ENCODE measurements at regions not wholly inside any gene's neighbourhood (a gene's known extent, or its start where the extent isn't known, plus 50 kb on each side); places are given as distances from the start of the nearest gene placed in this dataset.

DNA sequence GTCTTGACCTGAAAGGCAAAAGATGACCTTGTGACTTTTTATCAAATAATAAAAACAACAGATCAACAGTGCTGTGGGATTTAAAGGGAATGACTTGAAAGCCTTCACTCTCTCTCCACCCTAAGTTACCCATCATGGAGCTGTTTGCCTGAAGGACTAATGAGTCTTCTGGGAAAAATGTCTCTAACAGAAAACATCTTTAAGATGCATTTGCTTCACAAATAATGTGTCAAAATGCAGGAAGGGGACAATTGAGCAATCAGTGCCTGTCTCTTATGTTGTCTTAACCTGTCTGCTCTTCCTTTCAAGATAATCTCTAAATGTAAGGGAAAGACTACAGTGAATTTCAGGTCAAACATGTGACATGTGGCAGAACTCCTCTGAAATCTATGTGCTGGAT lies 766.6 kb downstream of the PDHA2 start (continued):
- no peak for TF ChIP-seq NR2F1 (conservative IDR thresholded peaks at IDR 0.05)
- TF ChIP-seq NFYB (IDR thresholded peaks at IDR 0.05; ENCODE audit: insufficient read depth, low read depth, low read length): no peak

DNA sequence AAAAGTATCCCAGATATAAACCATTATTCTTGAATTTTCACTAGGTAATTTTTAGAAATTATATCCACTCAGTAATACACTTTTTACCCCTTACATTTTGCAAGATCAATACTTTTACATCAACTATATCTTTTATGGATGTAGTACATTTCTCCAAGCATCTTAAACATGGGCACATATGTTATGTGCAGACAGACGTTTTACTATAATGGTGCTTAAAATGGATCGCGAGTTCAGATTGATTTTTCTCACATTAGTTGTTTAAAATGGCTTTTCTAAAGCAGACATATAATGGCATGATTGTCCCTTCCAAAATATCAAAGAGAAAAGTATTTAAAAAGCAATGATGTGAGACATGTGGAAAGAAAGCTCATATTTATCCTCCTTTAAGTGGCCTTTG lies 786.1 kb downstream of the PDHA2 start:
- no peaks in the 10 kb centered on the region for H3K27me3 ChIP-seq (replicated peaks in 1 of 2; ENCODE audit: control insufficient read depth in 2 of 2, insufficient read depth in 2 of 2, low read length in 1 of 2)
- BruUV-seq (replicated peaks): no TSS peak
- ATAC-seq: no peak
- H3K27ac ChIP-seq (ENCODE audit: control insufficient read depth, insufficient read depth): no peak overlapping the region
- H3K4me2 ChIP-seq (ENCODE audit: control insufficient read depth, insufficient read depth): no peak overlapping the region
- H3K4me3 ChIP-seq: no peak overlapping the region
- TF ChIP-seq MXI1 (IDR thresholded peaks at IDR 0.05; ENCODE audit: low read depth, low read length): no peak
- no peak for TF ChIP-seq CBX3 (IDR thresholded peaks at IDR 0.05; ENCODE audit: borderline replicate concordance, low read depth)
- H2AFZ ChIP-seq (ENCODE audit: control insufficient read depth, low read depth, low read length): no peak overlapping the region
- no peaks in the 10 kb centered on the region for H3K36me3 ChIP-seq (ENCODE audit: control insufficient read depth in 2 of 2, insufficient read depth in 2 of 2, low read length in 1 of 2)
- POLR2A ChIA-PET: no interaction called here
- no peaks in the 10 kb centered on the region for H4K20me1 ChIP-seq (ENCODE audit: control insufficient read depth, insufficient read depth)
- FAIRE-seq: no peak
- intact Hi-C loops (cut with micrococcal nuclease; ENCODE audit: unreplicated experiment): no loop called here
- no peak overlapping the region for H3K9ac ChIP-seq (ENCODE audit: control insufficient read depth, insufficient read depth, low read length)
- DNase-seq (ENCODE audit: low read depth, low spot score): no peak
- H3K79me2 ChIP-seq (ENCODE audit: control insufficient read depth, insufficient read depth, low read length): no peaks in the 10 kb centered on the region
- H3K9me3 ChIP-seq (replicated peaks; ENCODE audit: control insufficient read depth, insufficient read depth, low read length): no peaks in the 10 kb centered on the region
- RAD21 ChIA-PET (ENCODE audit: unreplicated experiment): no interaction called here
- no peaks in the 10 kb centered on the region for H3K4me1 ChIP-seq (ENCODE audit: control insufficient read depth, insufficient read depth, low read length)
- SMC1A ChIA-PET (ENCODE audit: uncharacterized antibody, unreplicated experiment): no interaction called here
- WGBS (ENCODE audit: insufficient coverage, insufficient replicate concordance, low lambda C conversion rate, missing lambda C conversion rate): 53% methylated on average over 3 of the region's 3 CpGs
- CTCF ChIA-PET: no interaction called here
- in situ Hi-C loops (cut with MboI): no loop called here

DNA sequence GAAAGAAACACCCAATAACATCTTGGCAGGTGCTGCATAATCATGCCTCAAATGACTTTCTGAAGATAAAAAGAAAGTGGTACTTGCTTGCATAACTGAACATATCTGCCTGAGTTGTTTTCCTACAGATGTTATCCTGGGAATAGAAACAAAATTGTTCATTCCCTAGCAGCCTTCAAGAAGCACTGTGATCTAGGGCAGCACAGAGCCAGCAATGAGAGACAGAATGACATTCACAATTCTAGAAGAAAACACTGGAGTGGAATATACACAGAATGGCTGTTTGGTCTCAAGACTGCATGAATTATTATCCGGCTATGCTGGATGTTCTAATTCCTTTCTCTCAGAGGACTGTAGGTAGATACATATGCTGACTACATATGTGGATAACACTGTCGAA lies 790.9 kb downstream of the PDHA2 start:
- no peak for DNase-seq (ENCODE audit: low read depth, low spot score)
- Histone ChIP-seq H3K9me3 (replicated peaks; ENCODE audit: control insufficient read depth, insufficient read depth, low read length) (no peaks in the 10 kb centered on the region), H3K36me3 (ENCODE audit: control insufficient read depth in 2 of 2, insufficient read depth in 2 of 2, low read length in 1 of 2) (no peaks in the 10 kb centered on the region), H3K4me3 (no peak overlapping the region), H2AFZ (ENCODE audit: control insufficient read depth, low read depth, low read length) (no peak overlapping the region), H4K20me1 (ENCODE audit: control insufficient read depth, insufficient read depth) (no peaks in the 10 kb centered on the region), H3K27ac (ENCODE audit: control insufficient read depth, insufficient read depth) (no peak overlapping the region), H3K4me2 (ENCODE audit: control insufficient read depth, insufficient read depth) (no peak overlapping the region), H3K27me3 (replicated peaks in 1 of 2; ENCODE audit: control insufficient read depth in 2 of 2, insufficient read depth in 2 of 2, low read length in 1 of 2) (no peaks in the 10 kb centered on the region), H3K79me2 (ENCODE audit: control insufficient read depth, insufficient read depth, low read length) (no peaks in the 10 kb centered on the region), H3K9ac (ENCODE audit: control insufficient read depth, insufficient read depth, low read length) (no peak overlapping the region), H3K4me1 (ENCODE audit: control insufficient read depth, insufficient read depth, low read length) (no peaks in the 10 kb centered on the region)
- ChIA-PET POLR2A (no interaction called here), RAD21 (ENCODE audit: unreplicated experiment) (no interaction called here), SMC1A (ENCODE audit: uncharacterized antibody, unreplicated experiment) (no interaction called here), CTCF (no interaction called here)
- WGBS (ENCODE audit: insufficient coverage, insufficient replicate concordance, low lambda C conversion rate, missing lambda C conversion rate): 62% methylated on average over 2 of the region's 2 CpGs
- BruUV-seq (replicated peaks): no TSS peak
- intact Hi-C loops (cut with micrococcal nuclease; ENCODE audit: unreplicated experiment) (no loop called here), in situ Hi-C loops (cut with MboI) (no loop called here)
- no peak for FAIRE-seq
- no peak for ATAC-seq
- no peak for TF ChIP-seq MYB (IDR thresholded peaks at IDR 0.05; ENCODE audit: borderline replicate concordance, low read depth, low read length)
- no peak for TF ChIP-seq IKZF2 (IDR thresholded peaks at IDR 0.05)
- TF ChIP-seq EP300 (IDR thresholded peaks at IDR 0.05; ENCODE audit: borderline replicate concordance in 1 of 2, control insufficient read depth in 1 of 2, low read depth in 2 of 2, low read length in 2 of 2): no peak
- TF ChIP-seq, protein P1, sequence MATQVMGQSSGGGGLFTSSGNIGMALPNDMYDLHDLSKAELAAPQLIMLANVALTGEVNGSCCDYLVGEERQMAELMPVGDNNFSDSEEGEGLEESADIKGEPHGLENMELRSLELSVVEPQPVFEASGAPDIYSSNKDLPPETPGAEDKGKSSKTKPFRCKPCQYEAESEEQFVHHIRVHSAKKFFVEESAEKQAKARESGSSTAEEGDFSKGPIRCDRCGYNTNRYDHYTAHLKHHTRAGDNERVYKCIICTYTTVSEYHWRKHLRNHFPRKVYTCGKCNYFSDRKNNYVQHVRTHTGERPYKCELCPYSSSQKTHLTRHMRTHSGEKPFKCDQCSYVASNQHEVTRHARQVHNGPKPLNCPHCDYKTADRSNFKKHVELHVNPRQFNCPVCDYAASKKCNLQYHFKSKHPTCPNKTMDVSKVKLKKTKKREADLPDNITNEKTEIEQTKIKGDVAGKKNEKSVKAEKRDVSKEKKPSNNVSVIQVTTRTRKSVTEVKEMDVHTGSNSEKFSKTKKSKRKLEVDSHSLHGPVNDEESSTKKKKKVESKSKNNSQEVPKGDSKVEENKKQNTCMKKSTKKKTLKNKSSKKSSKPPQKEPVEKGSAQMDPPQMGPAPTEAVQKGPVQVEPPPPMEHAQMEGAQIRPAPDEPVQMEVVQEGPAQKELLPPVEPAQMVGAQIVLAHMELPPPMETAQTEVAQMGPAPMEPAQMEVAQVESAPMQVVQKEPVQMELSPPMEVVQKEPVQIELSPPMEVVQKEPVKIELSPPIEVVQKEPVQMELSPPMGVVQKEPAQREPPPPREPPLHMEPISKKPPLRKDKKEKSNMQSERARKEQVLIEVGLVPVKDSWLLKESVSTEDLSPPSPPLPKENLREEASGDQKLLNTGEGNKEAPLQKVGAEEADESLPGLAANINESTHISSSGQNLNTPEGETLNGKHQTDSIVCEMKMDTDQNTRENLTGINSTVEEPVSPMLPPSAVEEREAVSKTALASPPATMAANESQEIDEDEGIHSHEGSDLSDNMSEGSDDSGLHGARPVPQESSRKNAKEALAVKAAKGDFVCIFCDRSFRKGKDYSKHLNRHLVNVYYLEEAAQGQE (IDR thresholded peaks at IDR 0.05; ENCODE audit: low read depth, low read length): no peak
- TF ChIP-seq HCFC1 (IDR thresholded peaks at IDR 0.05; ENCODE audit: low read length): no peak
- TF ChIP-seq SIN3A (IDR thresholded peaks at IDR 0.05; ENCODE audit: low read depth, low read length): no peak
- TF ChIP-seq SUPT20H (IDR thresholded peaks at IDR 0.05; ENCODE audit: borderline replicate concordance, control insufficient read depth, low read depth, low read length): no peak
- TF ChIP-seq, protein P2, sequence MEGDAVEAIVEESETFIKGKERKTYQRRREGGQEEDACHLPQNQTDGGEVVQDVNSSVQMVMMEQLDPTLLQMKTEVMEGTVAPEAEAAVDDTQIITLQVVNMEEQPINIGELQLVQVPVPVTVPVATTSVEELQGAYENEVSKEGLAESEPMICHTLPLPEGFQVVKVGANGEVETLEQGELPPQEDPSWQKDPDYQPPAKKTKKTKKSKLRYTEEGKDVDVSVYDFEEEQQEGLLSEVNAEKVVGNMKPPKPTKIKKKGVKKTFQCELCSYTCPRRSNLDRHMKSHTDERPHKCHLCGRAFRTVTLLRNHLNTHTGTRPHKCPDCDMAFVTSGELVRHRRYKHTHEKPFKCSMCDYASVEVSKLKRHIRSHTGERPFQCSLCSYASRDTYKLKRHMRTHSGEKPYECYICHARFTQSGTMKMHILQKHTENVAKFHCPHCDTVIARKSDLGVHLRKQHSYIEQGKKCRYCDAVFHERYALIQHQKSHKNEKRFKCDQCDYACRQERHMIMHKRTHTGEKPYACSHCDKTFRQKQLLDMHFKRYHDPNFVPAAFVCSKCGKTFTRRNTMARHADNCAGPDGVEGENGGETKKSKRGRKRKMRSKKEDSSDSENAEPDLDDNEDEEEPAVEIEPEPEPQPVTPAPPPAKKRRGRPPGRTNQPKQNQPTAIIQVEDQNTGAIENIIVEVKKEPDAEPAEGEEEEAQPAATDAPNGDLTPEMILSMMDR (IDR thresholded peaks at IDR 0.05 in 2 of 3, conservative IDR thresholded peaks at IDR 0.05 in 1 of 3; ENCODE audit: control insufficient read depth in 2 of 3, extremely low read depth in 1 of 3, insufficient read depth in 1 of 3, low read depth in 3 of 3, low read length in 3 of 3): no peak

Measured in GM12878 (cell line).